Effector memory CD8-positive, alpha-beta T cell (primary cell): ENCODE measurements at regions not wholly inside any gene's neighbourhood (a gene's known extent, or its start where the extent isn't known, plus 50 kb on each side); places are given as distances from the start of the nearest gene placed in this dataset.
"Not testable (repeated sequence)": the region's sequence is repeated elsewhere in the genome, so short reads cannot be mapped to it uniquely, and the experiment has no call there.

ENCODE experiments used
- ATAC-seq: fragments of 150-1000 bp; cut with Tn5 transposase; replicated peaks from 2 replicates; pipeline ENCODE4 v1.10.0; 2021; ENCODE audit warnings: mild to moderate bottlenecking, moderate library complexity
- DNase-seq, 3 experiments: peaks; one replicate each; pipeline ENCODE4 v3.0.0; 2021
- H3K27ac Mint-ChIP-seq, 2 donors: one replicate each; pipeline ENCODE4 v1.8.0; 2022; ENCODE audit warnings: mild to moderate bottlenecking in 2 of 2, mixed read lengths in 2 of 2, moderate library complexity in 2 of 2
- H3K27me3 Mint-ChIP-seq, 2 donors: one replicate each; pipeline ENCODE4 v1.8.0; 2022; ENCODE audit warnings: mixed read lengths in 2 of 2
- H3K36me3 Mint-ChIP-seq: one replicate; pipeline ENCODE4 v1.8.0; 2022; ENCODE audit warnings: mild to moderate bottlenecking, moderate library complexity, mixed read lengths; ENCODE audit not compliant: insufficient read depth
- H3K4me1 Mint-ChIP-seq, 2 donors: one replicate each; pipeline ENCODE4 v1.8.0; 2022; ENCODE audit warnings: low read depth in 2 of 2, mixed read lengths in 2 of 2
- H3K4me3 Mint-ChIP-seq, 2 donors: one replicate each; pipeline ENCODE4 v1.8.0; 2022; ENCODE audit warnings: mild to moderate bottlenecking in 2 of 2, mixed read lengths in 2 of 2, moderate library complexity in 2 of 2
- H3K9me3 Mint-ChIP-seq, 2 donors: one replicate each; pipeline ENCODE4 v1.8.0; 2022; ENCODE audit warnings: mixed read lengths in 2 of 2

DNA sequence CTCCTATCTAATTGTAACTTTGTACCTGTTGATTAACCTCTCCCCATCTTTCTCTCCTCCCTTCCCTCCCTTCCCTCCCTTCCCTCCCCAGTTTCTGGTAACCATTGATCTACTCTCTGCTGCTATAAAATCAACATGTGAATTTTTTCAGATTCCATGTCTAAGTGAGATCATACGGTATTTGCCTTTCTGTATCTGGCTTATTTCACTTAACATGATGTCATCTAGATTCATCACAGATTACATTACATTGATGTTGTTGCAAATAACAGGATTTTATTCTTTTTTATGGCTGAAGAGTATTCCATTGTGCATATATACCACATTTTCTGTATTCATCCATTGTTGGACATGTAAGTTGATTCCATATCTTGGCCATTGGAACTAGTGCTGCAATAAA is 68.0 kb upstream of the FBXO33 start:
- Mint-ChIP-seq H3K9me3 (peaks cover 5 to 9% of the 10 kb centered on the region in 2 donors), H3K4me1 (no peaks in the 10 kb centered on the region), H3K4me3 (no peak overlapping the region), H3K27me3 (peaks cover 6 to 11% of the 10 kb centered on the region in 2 donors), H3K36me3 (no peaks in the 10 kb centered on the region), H3K27ac (no peak overlapping the region)
- ATAC-seq = no peak
- no peak for DNase-seq

DNA sequence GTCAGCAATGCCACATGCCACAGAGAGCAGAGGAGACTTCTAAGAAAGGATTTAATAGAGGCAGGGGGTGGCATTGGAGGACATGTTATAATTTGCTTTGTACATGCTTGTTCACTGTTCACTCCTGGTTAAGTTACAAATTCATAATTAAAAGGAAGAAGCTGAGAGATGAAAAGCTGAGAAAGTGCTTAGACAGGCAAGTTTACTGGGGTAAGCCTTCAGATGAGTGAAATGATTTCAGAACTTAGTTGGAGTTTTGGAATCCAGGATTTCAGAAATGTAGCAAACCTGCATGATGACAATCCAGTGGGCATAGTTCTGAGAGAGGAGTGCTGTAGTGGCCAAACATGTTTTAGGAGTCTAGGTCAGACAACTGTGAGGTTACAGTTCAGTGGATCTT is 67.3 kb upstream of the FBXO33 start:
- H3K4me3 Mint-ChIP-seq = no peak overlapping the region
- no peaks in the 10 kb centered on the region for H3K4me1 Mint-ChIP-seq
- ATAC-seq (no peak), DNase-seq (no peak)
- no peak overlapping the region for H3K27ac Mint-ChIP-seq
- peaks cover 5 to 9% of the 10 kb centered on the region in 2 donors for H3K9me3 Mint-ChIP-seq
- no peaks in the 10 kb centered on the region for H3K36me3 Mint-ChIP-seq
- H3K27me3 Mint-ChIP-seq = peaks cover under 1 to 4% of the 10 kb centered on the region in 2 donors

GRCh38 chr14:39497677-39498076 is 65.4 kb upstream of the FBXO33 start:
- not testable (repeated sequence) for DNase-seq, H3K4me3 Mint-ChIP-seq, H3K4me1 Mint-ChIP-seq, H3K9me3 Mint-ChIP-seq, H3K27ac Mint-ChIP-seq, ATAC-seq, H3K36me3 Mint-ChIP-seq, H3K27me3 Mint-ChIP-seq

DNA sequence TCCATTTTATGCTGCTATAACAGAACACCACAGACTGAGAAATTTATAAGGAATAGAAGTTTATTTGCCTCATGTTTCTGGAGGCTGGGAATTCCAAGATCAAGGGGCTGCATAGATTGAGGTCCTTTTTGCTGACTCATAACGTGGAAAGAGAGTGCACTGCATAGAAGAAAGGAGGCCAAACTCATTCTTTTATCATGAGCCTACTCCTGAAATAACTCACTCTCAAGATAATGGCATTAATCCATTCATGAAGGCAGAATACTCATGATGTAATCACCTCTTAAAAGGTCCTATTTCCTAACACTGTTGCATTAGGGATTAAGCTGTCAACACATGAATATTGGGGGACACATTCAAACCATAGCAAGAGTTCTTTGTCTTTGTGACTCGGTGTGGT is 60.0 kb upstream of the FBXO33 start:
- DNase-seq (no peak), ATAC-seq (no peak)
- Mint-ChIP-seq H3K9me3 (peaks cover 2 to 9% of the 10 kb centered on the region in 2 donors), H3K27ac (no peak overlapping the region), H3K4me1 (peaks cover 0 to 5% of the 10 kb centered on the region in 2 donors), H3K27me3 (no peaks in the 10 kb centered on the region), H3K36me3 (no peaks in the 10 kb centered on the region), H3K4me3 (no peak overlapping the region)

DNA sequence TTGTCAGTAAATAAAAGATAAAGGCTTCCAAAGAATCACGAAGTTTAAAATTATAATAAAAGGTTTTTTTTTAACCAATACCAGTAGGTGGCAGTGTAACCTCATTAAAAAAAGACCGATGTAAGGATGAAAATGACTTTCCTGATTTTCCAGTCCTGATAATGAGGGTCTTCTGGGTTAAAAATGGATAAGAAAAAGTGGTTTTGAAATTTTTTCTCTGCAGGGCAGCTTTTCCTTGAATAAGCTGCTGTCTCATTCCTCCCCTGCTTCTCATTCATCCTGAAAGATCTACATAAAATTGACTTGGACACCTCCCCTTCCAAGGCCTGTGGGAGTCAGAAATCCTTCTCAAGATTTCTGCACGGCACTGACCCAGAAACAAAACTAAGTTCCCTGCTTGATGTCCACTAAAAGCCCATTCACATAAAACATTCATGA is 58.9 kb upstream of the FBXO33 start:
- Mint-ChIP-seq H3K9me3 (peaks cover 1 to 7% of the 10 kb centered on the region in 2 donors), H3K27me3 (no peaks in the 10 kb centered on the region), H3K4me1 (peaks cover 0 to 5% of the 10 kb centered on the region in 2 donors), H3K4me3 (no peak overlapping the region), H3K27ac (no peak overlapping the region), H3K36me3 (no peaks in the 10 kb centered on the region)
- no peak for DNase-seq
- ATAC-seq = no peak

DNA sequence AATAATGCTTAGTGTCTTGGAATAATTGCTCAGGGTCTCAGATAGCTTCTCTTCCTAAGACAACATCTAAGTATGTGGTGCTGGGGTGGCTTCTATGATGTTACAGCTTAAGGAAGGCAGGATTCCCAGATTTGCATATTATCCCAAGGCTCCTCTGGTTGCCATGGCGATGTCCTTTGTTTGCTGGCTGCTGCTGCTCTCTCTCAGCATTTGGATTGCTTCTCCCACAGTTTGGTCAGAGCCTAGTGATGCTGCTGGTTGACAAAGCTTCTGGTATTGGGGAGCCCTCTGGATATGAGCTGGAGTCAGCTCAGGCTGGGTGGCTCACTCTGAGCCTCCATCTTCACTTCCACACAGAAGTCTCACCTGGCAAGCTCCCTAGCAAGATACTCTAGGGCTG is 56.4 kb upstream of the FBXO33 start:
- H3K36me3 Mint-ChIP-seq = no peaks in the 10 kb centered on the region
- no peaks in the 10 kb centered on the region for H3K27me3 Mint-ChIP-seq
- DNase-seq (no peak), ATAC-seq (no peak)
- H3K4me1 Mint-ChIP-seq = peaks cover 0 to 5% of the 10 kb centered on the region in 2 donors
- no peak overlapping the region for H3K27ac Mint-ChIP-seq
- no peaks in the 10 kb centered on the region for H3K9me3 Mint-ChIP-seq
- no peak overlapping the region for H3K4me3 Mint-ChIP-seq

DNA sequence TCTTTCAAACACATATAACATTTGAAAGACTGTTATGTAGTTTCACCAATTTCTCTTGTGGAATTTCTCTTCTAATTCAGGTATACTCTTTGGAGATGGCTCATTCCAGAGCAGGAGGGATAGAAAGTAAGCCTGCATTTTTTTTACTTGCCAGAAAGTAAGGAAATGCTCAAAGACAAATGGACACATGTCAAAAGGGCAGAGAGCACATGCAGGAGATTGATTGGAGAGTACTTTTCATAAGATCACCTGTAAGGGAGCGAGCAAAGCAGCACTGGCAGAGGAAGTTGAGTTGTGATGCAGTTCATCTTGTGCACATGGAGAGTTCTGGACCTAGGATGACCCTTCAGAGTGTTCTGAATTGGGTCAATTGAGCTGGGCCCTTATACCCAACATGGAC is 51.4 kb upstream of the FBXO33 start:
- Mint-ChIP-seq H3K4me1 (no peaks in the 10 kb centered on the region), H3K36me3 (no peaks in the 10 kb centered on the region), H3K27me3 (no peaks in the 10 kb centered on the region), H3K9me3 (peaks cover 0 to 2% of the 10 kb centered on the region in 2 donors), H3K27ac (no peak overlapping the region), H3K4me3 (no peak overlapping the region)
- ATAC-seq (no peak), DNase-seq (no peak)
